Prostate gland (tissue), 2 donors: ENCODE measurements at regions not wholly inside any gene's neighbourhood (a gene's known extent, or its start where the extent isn't known, plus 50 kb on each side); places are given as distances from the start of the nearest gene placed in this dataset.

ENCODE experiments used
- DNase-seq: peaks from one replicate; pipeline ENCODE4 v3.0.0-alpha.2; 2019; ENCODE audit warnings: low spot score
- H3K27ac ChIP-seq, 2 donors: fragments of 200-600 bp; sonication (generic); 2 replicates each; pipeline ENCODE4 v1.5.1; 2017 to 2019
- H3K27me3 ChIP-seq: fragments of 200-600 bp; sonication (generic); replicated peaks from 2 replicates; pipeline ENCODE4 v1.5.1; 2019; ENCODE audit not compliant: insufficient read depth
- H3K36me3 ChIP-seq, 2 donors: fragments of 200-600 bp; sonication (generic); 1 replicate in 1 of 2; 2 replicates in 1 of 2; pipeline versions ENCODE4 v1.5.1 to v1.8.1; 2017 to 2019
- H3K4me1 ChIP-seq: fragments of 200-600 bp; sonication (generic); replicated peaks from 2 replicates; pipeline ENCODE4 v1.5.1; 2019
- H3K4me3 ChIP-seq, 2 donors: fragments of 200-600 bp; sonication (generic); 2 replicates each; pipeline ENCODE4 v1.5.1; 2017 to 2019
- H3K9me3 ChIP-seq: fragments of 200-600 bp; sonication (generic); 2 replicates; pipeline ENCODE4 v1.5.1; 2017
- POLR2A ChIP-seq: fragments of 450-650 bp; IDR thresholded peaks from one replicate; pipeline ENCODE4 v1.6.1; 2016; ENCODE audit warnings: antibody characterized with exemption, mild to moderate bottlenecking
- POLR2AphosphoS5 ChIP-seq: sonication (generic); formaldehyde crosslinking; IDR thresholded peaks from one replicate; pipeline ENCODE4 v1.6.1; 2017; ENCODE audit warnings: antibody characterized with exemption
- WGBS: methylation state at CpG from one replicate; pipeline ENCODE4 v1.1.5; 2018; 5-methylcytosine and 5-hydroxymethylcytosine counted together
- intact Hi-C: fragments of 100-400 bp; cut with DNase I; formaldehyde crosslinking; loops from one replicate; pipeline ENCODE4 v1.14.2; 2022
- TF ChIP-seq, protein P1 (sequence below), 4 experiments: fragments of 200-600 bp in 2 of 4; fragments of 450-650 bp in 2 of 4; sonication (generic) in 2 of 4; IDR thresholded peaks; 1 replicate in 3 of 4; 2 replicates in 1 of 4; pipeline ENCODE4 v1.5.1; 2016 to 2019; ENCODE audit warnings: antibody characterized with exemption in 4 of 4, mild to moderate bottlenecking in 2 of 4, moderate library complexity in 2 of 4

DNA sequence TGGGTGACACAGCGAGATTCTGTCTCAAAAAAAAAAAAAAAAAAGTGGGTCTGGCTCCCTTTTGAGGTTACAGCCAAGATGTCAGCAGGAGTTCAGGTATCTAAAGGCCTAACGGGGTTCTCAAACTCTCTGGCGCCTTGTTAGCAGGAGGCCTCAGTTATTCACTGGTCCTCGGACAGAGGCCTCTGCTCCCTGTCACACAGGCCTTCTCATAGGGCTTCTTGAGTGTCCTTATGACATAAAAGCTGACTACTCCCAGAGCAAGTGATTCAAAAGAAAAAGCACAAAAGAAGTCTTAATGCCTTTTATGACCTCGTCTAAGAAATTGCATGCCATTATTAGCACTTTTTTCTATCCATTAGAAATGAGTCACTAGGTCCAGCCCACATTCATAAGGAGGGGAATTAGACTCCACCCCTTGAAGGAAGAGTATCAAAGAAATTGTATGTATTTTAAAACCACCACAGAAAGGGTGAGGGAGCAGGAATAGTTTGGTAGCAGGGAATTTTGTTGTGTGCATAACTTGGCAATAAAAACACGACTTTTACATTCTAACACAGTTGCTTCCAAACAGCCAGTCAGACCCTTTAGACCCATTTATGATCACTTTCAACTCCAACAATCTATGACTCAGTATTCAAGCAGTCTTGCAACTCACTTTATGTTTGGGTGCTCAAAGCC lies 90.3 kb downstream of the MEX3B start:
- intact Hi-C loops: no loop called here
- TF ChIP-seq POLR2AphosphoS5 (no peak), POLR2A (no peak)
- no peak for DNase-seq
- no peak overlapping the region for H3K4me3 ChIP-seq
- 80% methylated on average over 6 of the region's 6 CpGs for WGBS
- H3K9me3 ChIP-seq: no peaks in the 10 kb centered on the region
- no peaks in the 10 kb centered on the region for H3K27me3 ChIP-seq
- H3K4me1 ChIP-seq: no peaks in the 10 kb centered on the region
- no peaks in the 10 kb centered on the region for H3K36me3 ChIP-seq
- H3K27ac ChIP-seq: no peak overlapping the region

GRCh38 chr15:81954158-81954783 lies 91.5 kb downstream of the MEX3B start:
- TF ChIP-seq POLR2AphosphoS5: no peak
- no peak for TF ChIP-seq POLR2A
- TF ChIP-seq, protein P1, sequence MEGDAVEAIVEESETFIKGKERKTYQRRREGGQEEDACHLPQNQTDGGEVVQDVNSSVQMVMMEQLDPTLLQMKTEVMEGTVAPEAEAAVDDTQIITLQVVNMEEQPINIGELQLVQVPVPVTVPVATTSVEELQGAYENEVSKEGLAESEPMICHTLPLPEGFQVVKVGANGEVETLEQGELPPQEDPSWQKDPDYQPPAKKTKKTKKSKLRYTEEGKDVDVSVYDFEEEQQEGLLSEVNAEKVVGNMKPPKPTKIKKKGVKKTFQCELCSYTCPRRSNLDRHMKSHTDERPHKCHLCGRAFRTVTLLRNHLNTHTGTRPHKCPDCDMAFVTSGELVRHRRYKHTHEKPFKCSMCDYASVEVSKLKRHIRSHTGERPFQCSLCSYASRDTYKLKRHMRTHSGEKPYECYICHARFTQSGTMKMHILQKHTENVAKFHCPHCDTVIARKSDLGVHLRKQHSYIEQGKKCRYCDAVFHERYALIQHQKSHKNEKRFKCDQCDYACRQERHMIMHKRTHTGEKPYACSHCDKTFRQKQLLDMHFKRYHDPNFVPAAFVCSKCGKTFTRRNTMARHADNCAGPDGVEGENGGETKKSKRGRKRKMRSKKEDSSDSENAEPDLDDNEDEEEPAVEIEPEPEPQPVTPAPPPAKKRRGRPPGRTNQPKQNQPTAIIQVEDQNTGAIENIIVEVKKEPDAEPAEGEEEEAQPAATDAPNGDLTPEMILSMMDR (IDR thresholded peaks at IDR 0.05): no peak
- Histone ChIP-seq H3K27ac (no peak overlapping the region), H3K9me3 (no peaks in the 10 kb centered on the region), H3K27me3 (no peaks in the 10 kb centered on the region), H3K4me3 (no peak overlapping the region), H3K36me3 (no peaks in the 10 kb centered on the region), H3K4me1 (no peaks in the 10 kb centered on the region)
- no peak for DNase-seq
- intact Hi-C loops: no loop called here
- 94% methylated on average over 9 of the region's 9 CpGs for WGBS

DNA sequence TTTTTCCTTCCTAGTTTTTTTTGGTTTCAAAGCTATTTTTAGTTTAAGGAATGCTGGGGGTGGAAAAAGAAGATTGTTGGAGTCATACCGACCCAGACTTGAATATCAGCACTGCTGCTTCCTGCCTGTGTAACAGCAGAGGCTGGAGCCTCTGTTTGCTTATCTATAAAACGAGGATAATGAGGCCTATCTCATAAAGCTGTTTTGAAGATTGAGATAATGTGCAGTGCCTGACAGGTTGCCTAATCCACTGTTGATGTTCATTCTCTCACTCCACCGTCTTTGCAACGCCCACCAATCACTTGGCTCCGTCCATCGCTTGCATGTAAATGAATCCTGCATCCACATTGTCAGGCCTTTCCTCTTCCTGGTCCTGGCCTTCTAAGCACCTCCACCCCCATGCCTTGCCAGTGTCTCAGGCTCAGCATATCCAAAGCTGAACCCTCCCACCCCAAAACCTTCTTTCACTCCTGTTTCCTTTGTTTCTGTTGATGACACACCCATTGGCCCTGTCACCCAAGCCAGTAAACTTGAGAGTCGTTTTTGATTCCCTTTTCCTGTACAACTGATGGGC lies 94.9 kb downstream of the MEX3B start:
- Histone ChIP-seq H3K4me1 (no peaks in the 10 kb centered on the region), H3K4me3 (no peak overlapping the region), H3K36me3 (no peaks in the 10 kb centered on the region), H3K27me3 (no peaks in the 10 kb centered on the region), H3K27ac (no peak overlapping the region), H3K9me3 (no peaks in the 10 kb centered on the region)
- 32% methylated on average over 7 of the region's 7 CpGs for WGBS
- no peak for DNase-seq
- TF ChIP-seq POLR2A (no peak), POLR2AphosphoS5 (no peak)
- TF ChIP-seq, protein P1 (IDR thresholded peaks at IDR 0.05): no peak
- intact Hi-C loops: no loop called here

- no peak overlapping the region for H3K4me3 ChIP-seq
- no peak for DNase-seq
- no peaks in the 10 kb centered on the region for H3K4me1 ChIP-seq
- 96% methylated on average over 11 of the region's 11 CpGs for WGBS
- H3K27ac ChIP-seq: no peak overlapping the region
- H3K27me3 ChIP-seq: no peaks in the 10 kb centered on the region
- H3K9me3 ChIP-seq: no peaks in the 10 kb centered on the region
- intact Hi-C loops: loop anchor here (10.0 kb wide), 1 partner anchor 464 kb away; no protein-coding TSS in a partner anchor
- TF ChIP-seq POLR2A (no peak), POLR2AphosphoS5 (no peak)
- TF ChIP-seq, protein P1 (IDR thresholded peaks at IDR 0.05): no peak
- no peaks in the 10 kb centered on the region for H3K36me3 ChIP-seq
These were observed 97.1 kb downstream of the MEX3B start for GRCh38 chr15:81948751-81949150.

GRCh38 chr15:81948222-81948621 lies 97.6 kb downstream of the MEX3B start:
- intact Hi-C loops: loop anchor here (10.0 kb wide), 1 partner anchor 463 kb away; no protein-coding TSS in a partner anchor
- H3K27ac ChIP-seq: no peak overlapping the region
- no peak overlapping the region for H3K4me3 ChIP-seq
- no peak for DNase-seq
- no peaks in the 10 kb centered on the region for H3K4me1 ChIP-seq
- TF ChIP-seq POLR2A: no peak
- TF ChIP-seq, protein P1 (IDR thresholded peaks at IDR 0.05): no peak
- TF ChIP-seq POLR2AphosphoS5: no peak
- no peaks in the 10 kb centered on the region for H3K27me3 ChIP-seq
- H3K9me3 ChIP-seq: no peaks in the 10 kb centered on the region
- WGBS: 85% methylated on average over 8 of the region's 8 CpGs
- H3K36me3 ChIP-seq: no peaks in the 10 kb centered on the region
